ENCODE measurements at regions not wholly inside any gene's neighbourhood (a gene's known extent, or its start where the extent isn't known, plus 50 kb on each side); places are given as distances from the start of the nearest gene placed in this dataset.

- no peak for DNase-seq (ENCODE audit: low read depth in 1 of 2, low spot score in 1 of 2)
Observed at GRCh38 chr2:177342736-177343135, 49.8 kb upstream of the AGPS start.

All from activated CD4-positive, alpha-beta T cell treated with anti-CD3 and anti-CD28 coated beads, Interleukin-2, amount 50 U/mL, for 24 hours (primary cell).